Caco-2 (cell line): ENCODE measurements at regions not wholly inside any gene's neighbourhood (a gene's known extent, or its start where the extent isn't known, plus 50 kb on each side); places are given as distances from the start of the nearest gene placed in this dataset.

Source experiments
- BruUV-seq: library from RNA; stranded (reverse); fragments of 400-500 nt; replicated peaks from 2 replicates; lab custom pipeline; 2021; lab: Mats Ljungman, UMichigan
- CTCF ChIA-PET: fragments of 300-600 bp; sonication (Branson Sonifier 250); formaldehyde crosslinking; loops from one replicate; lab custom pipeline; 2022; ENCODE audit warnings: antibody characterized with exemption; lab: Charles Lee
- POLR2A ChIA-PET: fragments of 300-600 bp; sonication (Branson Sonifier 250); formaldehyde crosslinking; loops from one replicate; lab custom pipeline; 2022; ENCODE audit warnings: antibody characterized with exemption; lab: Charles Lee
- DNase-seq, 2 experiments: peaks; one replicate each; pipeline versions ENCODE4 v3.0.0 to v3.0.0-alpha.2; 2020 to 2022
- H3K27me3 ChIP-seq: replicated peaks from 2 replicates; pipeline ENCODE4 v1.6.0; 2011; ENCODE audit warnings: low read length; ENCODE audit not compliant: control insufficient read depth, insufficient read depth
- H3K36me3 ChIP-seq: 2 replicates; pipeline ENCODE4 v1.5.1; 2011; ENCODE audit warnings: low read length; ENCODE audit not compliant: control insufficient read depth, insufficient read depth
- H3K4me1 ChIP-seq: fragments of 250-450 bp; sonication (Bioruptor Pico); 2 replicates; pipeline ENCODE4 v1.5.1; 2020; ENCODE audit warnings: mild to moderate bottlenecking
- H3K4me3 ChIP-seq: 2 replicates; pipeline ENCODE4 v1.5.1; 2011; ENCODE audit warnings: low read depth, mild to moderate bottlenecking, control low read depth, low read length
- H3K9me3 ChIP-seq: fragments of 250-450 bp; sonication (Bioruptor Pico); 2 replicates; pipeline ENCODE4 v1.5.1; 2020; ENCODE audit warnings: mild to moderate bottlenecking, moderate library complexity
- H3K27ac Mint-ChIP-seq: one replicate; pipeline ENCODE4 v1.8.0; 2022; ENCODE audit warnings: mixed read lengths; ENCODE audit not compliant: unreplicated experiment
- H3K27me3 Mint-ChIP-seq: one replicate; pipeline ENCODE4 v1.8.0; 2022; ENCODE audit warnings: mixed read lengths; ENCODE audit not compliant: insufficient read depth, unreplicated experiment
- H3K36me3 Mint-ChIP-seq: one replicate; pipeline ENCODE4 v1.8.0; 2022; ENCODE audit warnings: mild to moderate bottlenecking, mixed read lengths; ENCODE audit not compliant: insufficient read depth, unreplicated experiment
- H3K4me1 Mint-ChIP-seq: one replicate; pipeline ENCODE4 v1.8.0; 2022; ENCODE audit warnings: low read depth, mixed read lengths; ENCODE audit not compliant: unreplicated experiment
- H3K4me3 Mint-ChIP-seq: one replicate; pipeline ENCODE4 v1.8.0; 2022; ENCODE audit warnings: mild to moderate bottlenecking, moderate library complexity, mixed read lengths; ENCODE audit not compliant: unreplicated experiment
- H3K9me3 Mint-ChIP-seq: one replicate; pipeline ENCODE4 v1.8.0; 2022; ENCODE audit warnings: mixed read lengths; ENCODE audit not compliant: unreplicated experiment
- CTCF ChIP-seq, 2 experiments: fragments of 200-600 bp in 1 of 2; IDR thresholded peaks; 1 replicate in 1 of 2; 2 replicates in 1 of 2; pipeline versions ENCODE4 v1.5.1 to v1.8.0; 2011 to 2022; ENCODE audit warnings: antibody characterized with exemption in 1 of 2, control low read depth in 1 of 2, inconsistent platforms in 1 of 2, low read depth in 1 of 2, low read length in 1 of 2, mild to moderate bottlenecking in 1 of 2, moderate library complexity in 1 of 2; ENCODE audit not compliant: insufficient read depth in 1 of 2, severe bottlenecking in 1 of 2, unreplicated experiment in 1 of 2
- intact Hi-C: fragments of 100-400 bp; cut with micrococcal nuclease; formaldehyde crosslinking; loops from one replicate; pipeline ENCODE4 v1.10.0; 2022; ENCODE audit not compliant: unreplicated experiment

GRCh38 chr7:132709971-132710567 is 133.8 kb upstream of the PLXNA4 start:
- peak in 1 of 2 experiments; percentile 41 for DNase-seq
- intact Hi-C loops = loop anchor here (1.0 kb wide), 1 partner anchor 221 kb away; no protein-coding TSS in a partner anchor
- no peak overlapping the region for H3K27ac Mint-ChIP-seq
- no peak overlapping the region for H3K4me3 Mint-ChIP-seq
- no TSS peak for BruUV-seq
- no peaks in the 10 kb centered on the region for H3K36me3 Mint-ChIP-seq
- ChIA-PET POLR2A (no interaction called here), CTCF (interaction anchor here (0.6 kb wide), 1 partner anchor 61 kb away, joined by 4 read pairs; no protein-coding TSS in a partner anchor)
- H3K9me3 Mint-ChIP-seq = no peaks in the 10 kb centered on the region
- no peaks in the 10 kb centered on the region for H3K27me3 ChIP-seq
- TF ChIP-seq CTCF (IDR thresholded peaks at IDR 0.05; ENCODE audit: insufficient read depth in 1 of 2, low read depth in 1 of 2, low read length in 1 of 2, severe bottlenecking in 1 of 2, unreplicated experiment in 1 of 2) = peak; percentile 38 to 72
- H3K4me3 ChIP-seq = no peak overlapping the region
- H3K36me3 ChIP-seq = no peaks in the 10 kb centered on the region
- H3K4me1 Mint-ChIP-seq = no peaks in the 10 kb centered on the region
- H3K4me1 ChIP-seq = no peaks in the 10 kb centered on the region
- no peaks in the 10 kb centered on the region for H3K9me3 ChIP-seq
- H3K27me3 Mint-ChIP-seq = peaks cover 18% of the 10 kb centered on the region

- BruUV-seq = no TSS peak
- Mint-ChIP-seq H3K27ac (no peak overlapping the region), H3K4me1 (no peaks in the 10 kb centered on the region), H3K9me3 (no peaks in the 10 kb centered on the region), H3K36me3 (no peaks in the 10 kb centered on the region), H3K4me3 (no peak overlapping the region), H3K27me3 (peaks cover 14% of the 10 kb centered on the region)
- intact Hi-C loops = no loop called here
- no peak for TF ChIP-seq CTCF (IDR thresholded peaks at IDR 0.05; ENCODE audit: insufficient read depth in 1 of 2, low read depth in 1 of 2, low read length in 1 of 2, severe bottlenecking in 1 of 2, unreplicated experiment in 1 of 2)
- ChIA-PET POLR2A (no interaction called here), CTCF (no interaction called here)
- Histone ChIP-seq H3K36me3 (no peaks in the 10 kb centered on the region), H3K9me3 (no peaks in the 10 kb centered on the region), H3K4me1 (no peaks in the 10 kb centered on the region), H3K27me3 (no peaks in the 10 kb centered on the region), H3K4me3 (no peak overlapping the region)
- DNase-seq = no peak
Observed at GRCh38 chr7:132708470-132708869, 132.2 kb upstream of the PLXNA4 start.

GRCh38 chr7:132705146-132705545 is 128.9 kb upstream of the PLXNA4 start:
- CTCF ChIA-PET = no interaction called here
- H3K9me3 Mint-ChIP-seq = no peaks in the 10 kb centered on the region
- no peak overlapping the region for H3K27ac Mint-ChIP-seq
- no peaks in the 10 kb centered on the region for H3K4me1 Mint-ChIP-seq
- POLR2A ChIA-PET = no interaction called here
- no peak for TF ChIP-seq CTCF (IDR thresholded peaks at IDR 0.05; ENCODE audit: insufficient read depth in 1 of 2, low read depth in 1 of 2, low read length in 1 of 2, severe bottlenecking in 1 of 2, unreplicated experiment in 1 of 2)
- BruUV-seq = no TSS peak
- Histone ChIP-seq H3K4me1 (no peaks in the 10 kb centered on the region), H3K36me3 (no peaks in the 10 kb centered on the region), H3K9me3 (no peaks in the 10 kb centered on the region; the same call in 1 of the 2 replicates), H3K4me3 (no peak overlapping the region), H3K27me3 (no peaks in the 10 kb centered on the region)
- peaks cover 9% of the 10 kb centered on the region for H3K27me3 Mint-ChIP-seq
- intact Hi-C loops = no loop called here
- no peak overlapping the region for H3K4me3 Mint-ChIP-seq
- H3K36me3 Mint-ChIP-seq = no peaks in the 10 kb centered on the region
- no peak for DNase-seq
